GM19397 (cell line): ENCODE measurements at regions not wholly inside any gene's neighbourhood (a gene's known extent, or its start where the extent isn't known, plus 50 kb on each side); places are given as distances from the start of the nearest gene placed in this dataset.
"Not testable (repeated sequence)": the region's sequence is repeated elsewhere in the genome, so short reads cannot be mapped to it uniquely, and the experiment has no call there.

Source experiments
- ATAC-seq: cut with Tn5 transposase; IDR thresholded peaks from one replicate; pipeline ENCODE4 v1.9.1; 2021; ENCODE audit warnings: mild to moderate bottlenecking, moderate library complexity; ENCODE audit not compliant: unreplicated experiment

DNA sequence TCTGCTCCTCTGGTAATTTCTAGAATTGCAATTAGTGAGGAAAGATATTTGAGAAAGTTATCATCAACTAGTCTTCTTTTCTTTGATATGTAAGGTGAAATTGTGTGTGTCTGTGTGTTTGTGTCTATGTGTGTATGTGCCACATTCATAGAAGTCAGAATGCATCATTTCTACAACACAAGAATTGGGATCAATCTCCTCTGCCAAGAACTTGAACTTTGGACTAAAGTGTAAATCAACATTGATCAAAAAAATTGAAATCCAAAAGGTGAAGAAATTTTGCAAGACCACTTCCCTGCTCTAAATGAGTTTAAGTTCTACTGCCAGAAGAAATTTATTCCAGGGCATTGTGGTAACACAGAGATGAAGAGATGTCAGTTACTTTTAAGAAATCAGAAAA, 1072.8 kb downstream of the GRM8 start:
- ATAC-seq: no peak

DNA sequence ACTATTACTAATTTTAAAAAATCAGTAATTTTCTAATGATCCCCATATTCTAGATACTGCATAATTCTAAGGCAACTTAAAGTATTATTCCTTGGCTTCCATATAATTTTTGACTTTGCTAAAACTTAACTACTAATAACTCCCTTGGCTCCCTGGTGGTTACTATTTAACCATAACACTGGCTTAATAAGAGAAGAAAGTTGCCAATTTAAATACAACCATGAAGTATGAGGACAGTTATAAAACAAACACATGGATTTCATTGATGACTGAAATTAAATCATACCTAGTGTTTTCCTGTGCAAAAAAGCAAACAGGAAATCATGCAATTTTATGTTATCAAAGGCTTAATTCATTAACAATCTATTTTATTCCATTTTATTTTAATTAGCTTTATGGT, 1073.9 kb downstream of the GRM8 start:
- no peak for ATAC-seq

DNA sequence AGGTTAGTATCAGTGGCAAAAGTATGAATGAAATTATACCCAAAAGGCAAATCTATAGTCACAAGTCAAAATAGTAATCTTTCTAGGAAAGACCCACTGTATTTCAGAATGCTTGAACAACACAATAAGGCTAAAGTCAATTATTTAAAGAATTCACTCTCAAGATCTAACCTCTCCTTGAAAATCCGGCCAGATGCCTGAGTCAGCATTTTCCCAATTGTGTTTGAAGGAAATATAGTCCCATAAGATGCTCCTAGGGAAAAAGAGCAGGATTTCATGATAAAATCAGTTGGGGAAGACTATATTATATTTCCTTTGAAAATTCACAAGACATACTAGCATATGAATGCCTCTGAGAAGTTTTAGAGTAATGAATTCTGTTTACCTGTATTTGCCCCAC, 1075.0 kb downstream of the GRM8 start:
- ATAC-seq: no peak

DNA sequence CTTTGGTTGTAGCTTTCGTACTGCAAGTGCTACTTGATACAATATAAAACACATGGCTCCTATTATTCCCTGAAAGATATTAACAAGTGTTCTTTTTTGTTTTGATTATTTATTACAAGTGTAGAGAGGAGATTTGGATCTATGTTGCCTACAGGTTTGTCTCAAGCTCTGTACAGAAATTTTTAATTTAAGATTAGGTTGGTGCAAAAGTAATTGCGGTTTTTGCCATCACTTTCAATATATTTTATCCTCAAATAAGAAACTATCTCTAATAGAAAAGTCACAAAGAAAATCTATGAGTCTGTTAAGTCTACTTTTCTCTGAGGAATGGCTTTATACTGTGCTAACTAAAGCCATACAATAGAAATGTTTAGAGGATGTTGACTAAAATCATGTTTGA, 1086.1 kb downstream of the GRM8 start:
- no peak for ATAC-seq

DNA sequence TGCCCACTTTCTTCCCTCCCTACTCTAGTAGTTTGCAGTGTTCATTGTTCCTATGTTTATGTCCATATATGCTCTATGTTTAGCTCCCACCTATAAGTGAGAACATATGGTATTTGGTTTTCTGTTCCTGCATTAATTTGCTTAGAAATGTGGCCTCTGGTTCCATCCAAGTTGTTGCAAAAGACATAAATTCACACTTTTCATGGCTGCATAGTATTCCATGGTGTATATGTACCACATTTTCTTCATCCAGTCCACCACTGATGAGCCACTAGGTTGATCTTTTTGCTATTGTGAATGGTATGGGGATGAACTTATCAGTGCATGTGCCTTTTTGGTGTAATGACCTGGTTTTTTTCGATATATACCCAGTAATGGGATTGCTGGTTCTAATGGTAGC, 1089.1 kb downstream of the GRM8 start:
- ATAC-seq: no peak

DNA sequence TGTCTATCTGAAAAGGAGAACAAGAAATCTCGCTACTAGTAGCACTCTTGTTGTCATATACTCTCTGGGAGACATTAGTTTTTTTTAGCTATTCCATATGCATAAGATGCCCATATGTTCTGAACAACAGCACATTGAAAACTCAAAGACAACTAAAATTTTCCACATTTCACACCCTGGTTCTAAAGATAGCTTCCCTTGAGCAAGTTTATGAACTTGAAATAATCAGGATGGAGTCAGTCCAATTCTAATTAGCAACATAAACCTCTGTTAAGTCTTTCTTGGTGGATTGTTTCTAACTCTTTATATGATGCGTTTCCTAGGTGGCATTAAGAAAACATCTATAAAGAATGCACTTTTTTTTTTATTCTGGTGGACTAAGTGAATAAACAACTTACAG, 1095.3 kb downstream of the GRM8 start:
- ATAC-seq: no peak

DNA sequence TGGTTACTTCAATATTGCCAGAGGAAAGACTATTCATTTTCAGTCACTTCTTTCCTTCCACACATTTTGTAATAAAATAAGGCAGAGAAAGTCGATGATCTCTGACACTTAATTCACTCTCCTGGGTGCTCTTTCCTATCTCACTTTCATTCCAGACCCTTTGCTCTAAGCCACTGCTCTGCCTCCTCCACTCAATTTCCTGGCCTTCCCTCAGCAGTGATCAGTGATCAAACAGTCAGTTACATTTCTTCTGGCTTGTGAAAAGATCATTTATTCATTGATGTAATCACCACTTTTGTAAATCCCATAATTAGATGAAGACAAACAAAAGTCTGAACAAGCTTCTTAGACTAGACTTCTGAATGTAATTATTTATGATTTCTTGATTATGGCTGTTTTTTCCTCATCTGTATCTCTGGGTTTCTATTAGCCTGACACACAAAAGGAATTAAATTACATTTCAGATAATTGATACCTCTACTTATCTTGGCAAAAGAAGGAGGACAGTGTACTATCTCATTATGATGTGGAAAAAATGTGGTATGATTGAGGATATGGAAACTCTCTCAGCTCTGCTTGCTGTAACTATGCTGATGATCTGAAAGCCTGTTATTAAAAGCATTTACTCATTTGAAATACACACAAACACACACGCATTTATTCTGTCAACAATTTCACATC, 1102.3 kb downstream of the GRM8 start:
- ATAC-seq: no peak

DNA sequence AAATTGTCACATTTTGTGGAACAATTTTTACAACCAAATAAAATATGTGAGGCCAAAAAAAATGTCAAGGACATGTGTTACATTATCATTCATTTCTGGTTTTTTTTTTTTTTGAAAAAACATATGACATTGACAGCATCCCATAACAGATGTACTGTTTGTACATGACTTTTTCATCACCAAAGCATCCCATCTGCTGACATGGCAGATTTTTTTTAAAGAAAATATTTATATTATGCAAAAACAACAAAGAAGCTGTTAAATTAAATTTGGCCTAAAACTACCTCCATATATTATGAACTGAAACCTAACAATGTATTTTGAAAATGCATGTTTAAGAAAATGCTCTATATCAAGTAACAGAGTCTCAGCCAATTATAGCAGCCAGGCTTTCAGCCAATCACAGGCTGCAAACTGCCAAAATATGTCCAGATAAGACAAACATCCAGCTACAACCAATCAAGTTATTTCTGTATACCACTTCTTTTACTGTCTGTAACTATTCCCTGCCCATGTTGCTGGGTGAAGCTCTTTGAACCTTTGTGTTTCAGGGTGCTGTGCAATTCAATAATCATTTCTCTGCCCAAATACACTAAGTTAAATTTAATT, 1111.8 kb downstream of the GRM8 start:
- no peak for ATAC-seq

DNA sequence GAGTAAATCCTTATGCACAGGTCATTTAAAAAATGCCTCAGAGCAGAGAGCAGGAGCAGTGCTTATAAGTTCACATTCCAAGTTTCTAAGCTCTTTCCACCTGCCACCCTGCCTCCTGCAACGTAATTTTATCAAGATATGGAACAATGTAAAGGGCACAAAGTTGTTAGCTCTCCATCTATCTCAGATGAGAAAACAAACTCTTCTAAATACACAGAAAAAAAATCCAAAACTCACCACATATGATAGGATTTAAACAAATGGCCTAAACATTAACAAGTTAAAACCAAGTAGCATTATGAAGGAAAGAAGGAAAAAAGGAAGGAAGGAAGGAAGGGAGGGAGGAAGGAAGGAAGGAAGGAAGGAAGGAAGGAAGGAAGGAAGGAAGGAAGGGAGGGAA, 1132.8 kb downstream of the GRM8 start:
- no peak for ATAC-seq

DNA sequence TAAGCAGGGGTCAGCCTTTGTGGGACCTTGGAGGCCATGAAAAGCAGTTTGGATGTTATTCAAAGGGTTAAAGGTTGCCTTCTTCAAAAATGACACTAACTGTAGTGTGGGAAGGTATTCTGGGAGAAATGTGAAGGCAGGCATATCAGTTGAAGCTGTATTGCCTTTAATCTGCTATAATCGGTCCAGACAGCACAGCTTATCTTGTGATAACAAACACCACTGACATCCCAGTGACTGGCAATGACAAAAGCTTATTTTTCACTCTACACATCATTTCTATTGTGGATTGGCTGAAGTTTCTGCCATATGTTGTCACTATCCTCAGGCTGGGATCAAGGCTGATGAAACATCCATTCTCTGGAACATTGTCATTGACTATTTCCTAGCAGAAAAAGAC, 1149.2 kb downstream of the GRM8 start:
- no peak for ATAC-seq

DNA sequence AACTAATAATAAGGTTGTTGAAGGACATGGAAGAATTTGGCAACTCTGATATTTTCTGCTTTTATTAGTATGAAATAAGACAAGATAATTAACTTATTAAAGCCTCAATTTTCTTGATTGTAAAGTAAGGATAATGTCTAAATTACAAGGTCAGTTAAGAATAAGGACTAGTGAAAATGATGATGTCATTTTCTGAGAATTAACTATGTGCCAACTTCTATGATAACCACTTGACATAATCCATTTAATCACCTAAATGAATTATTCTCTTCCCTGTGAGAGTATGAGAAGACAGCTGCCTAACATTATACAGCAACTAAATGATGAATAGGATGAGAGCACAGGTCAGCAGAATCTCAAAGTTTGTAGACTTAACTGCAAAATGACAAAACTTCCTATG, 1153.4 kb upstream of the POT1 start:
- ATAC-seq: no peak

DNA sequence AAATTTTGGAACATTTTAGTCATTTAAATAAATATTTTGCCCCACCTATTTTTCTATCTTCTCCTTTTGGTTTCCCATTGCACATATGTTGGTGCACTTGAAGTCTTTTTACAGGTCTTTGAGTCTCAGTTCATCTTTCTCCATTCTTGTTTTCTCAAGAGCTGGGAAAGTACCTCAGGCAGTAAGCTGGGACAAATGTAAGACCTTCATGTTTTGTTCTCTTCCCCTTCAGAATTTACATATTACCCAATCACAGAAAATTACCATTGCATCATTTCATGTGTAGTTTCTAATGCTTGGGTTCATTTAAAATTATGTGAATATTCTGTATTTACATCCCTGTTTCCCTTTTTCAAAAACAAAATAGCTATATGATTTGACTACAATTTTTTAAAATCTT, 1150.0 kb upstream of the POT1 start:
- ATAC-seq: no peak

DNA sequence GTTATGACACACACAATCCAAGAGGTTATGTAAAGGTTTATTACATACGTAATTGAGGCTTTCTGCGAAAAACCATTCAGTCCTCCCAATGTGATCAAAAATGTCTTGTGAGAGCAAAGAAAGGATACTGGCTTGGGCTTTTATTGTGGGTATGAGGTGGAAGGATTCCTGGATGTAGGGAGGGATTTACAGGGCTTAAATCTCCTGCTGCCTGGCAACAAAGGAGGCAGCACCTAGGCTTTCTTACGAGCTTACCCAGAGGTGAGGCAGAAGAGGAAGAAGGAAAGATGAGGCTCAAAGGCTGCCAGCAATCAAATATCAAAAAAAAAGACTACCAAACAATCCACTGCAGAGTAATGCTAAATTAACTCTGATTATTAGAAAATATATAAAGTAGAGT, 1149.5 kb upstream of the POT1 start:
- no peak for ATAC-seq

DNA sequence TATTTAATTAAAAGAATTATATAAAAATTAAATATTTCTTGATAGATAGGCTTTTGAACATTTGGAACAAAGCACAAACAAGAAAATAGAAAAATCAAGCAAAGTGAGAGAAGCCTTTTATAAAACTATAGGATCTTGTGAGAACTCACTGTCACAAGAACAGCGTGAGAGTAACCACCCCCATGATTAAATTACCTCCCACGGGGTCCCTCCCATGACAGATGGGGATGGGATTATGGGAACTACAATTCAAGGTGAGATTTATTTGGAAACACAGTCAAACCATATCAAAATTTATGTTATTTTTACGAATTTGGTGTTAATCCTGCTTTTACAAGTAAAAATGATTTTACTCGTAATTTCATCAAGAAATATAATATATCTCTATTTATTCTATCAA, 1136.1 kb upstream of the POT1 start:
- ATAC-seq: no peak

DNA sequence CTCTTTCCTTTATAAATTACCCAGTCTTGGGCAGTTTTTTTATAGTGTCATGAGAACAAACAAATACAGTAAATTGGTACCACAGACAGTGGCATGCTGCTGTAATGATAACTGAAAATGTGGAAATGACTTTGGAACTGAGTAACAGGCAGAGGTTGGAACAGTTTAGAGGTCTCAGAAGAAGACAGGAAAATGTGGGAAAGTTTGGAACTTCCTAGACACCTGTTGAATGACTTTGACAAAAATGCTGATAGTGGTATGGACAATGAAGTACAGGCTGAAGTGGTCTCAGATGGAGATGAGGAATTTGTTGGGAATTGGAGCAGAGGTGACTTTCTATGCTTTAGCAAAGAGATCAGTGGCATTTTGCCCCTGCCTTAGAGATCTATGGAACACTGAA, 1128.4 kb upstream of the POT1 start:
- ATAC-seq: no peak

DNA sequence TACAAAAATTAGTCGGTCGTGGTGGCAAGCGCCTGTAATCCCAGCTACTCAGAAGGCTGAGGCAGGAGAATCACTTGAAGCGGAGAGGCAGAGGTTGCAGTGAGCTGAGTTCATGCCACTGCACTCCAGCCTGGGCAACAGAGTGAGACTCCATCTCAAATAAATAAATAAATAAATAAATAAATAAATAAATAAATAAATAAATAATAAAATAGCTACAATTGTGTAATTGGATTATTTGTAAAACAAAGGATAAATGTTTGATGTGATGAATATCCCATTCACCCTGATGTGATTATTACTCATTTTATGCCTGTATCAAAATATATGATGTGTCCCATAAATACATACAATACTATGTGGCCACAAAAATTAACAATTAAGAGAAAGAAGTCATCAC, 1127.0 kb upstream of the POT1 start:
- not testable (repeated sequence) for ATAC-seq

DNA sequence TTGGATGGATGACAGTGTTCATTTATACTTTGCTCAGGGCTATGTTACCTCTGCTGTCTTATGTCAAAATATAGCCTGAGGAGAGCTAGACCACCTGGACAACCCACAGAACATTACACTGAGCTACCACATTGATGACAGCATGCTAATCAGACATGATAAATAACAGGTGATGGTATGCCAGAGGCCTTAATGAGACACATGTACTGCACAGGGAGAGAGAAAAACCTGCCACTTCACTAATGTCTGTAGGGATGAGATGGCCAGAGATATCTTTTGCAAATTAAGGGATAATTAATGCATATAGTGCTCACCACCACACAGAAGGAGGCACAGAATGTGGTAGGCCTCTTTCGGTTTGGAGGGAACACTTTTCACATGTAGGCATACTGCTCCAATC, 1122.6 kb upstream of the POT1 start:
- ATAC-seq: no peak

DNA sequence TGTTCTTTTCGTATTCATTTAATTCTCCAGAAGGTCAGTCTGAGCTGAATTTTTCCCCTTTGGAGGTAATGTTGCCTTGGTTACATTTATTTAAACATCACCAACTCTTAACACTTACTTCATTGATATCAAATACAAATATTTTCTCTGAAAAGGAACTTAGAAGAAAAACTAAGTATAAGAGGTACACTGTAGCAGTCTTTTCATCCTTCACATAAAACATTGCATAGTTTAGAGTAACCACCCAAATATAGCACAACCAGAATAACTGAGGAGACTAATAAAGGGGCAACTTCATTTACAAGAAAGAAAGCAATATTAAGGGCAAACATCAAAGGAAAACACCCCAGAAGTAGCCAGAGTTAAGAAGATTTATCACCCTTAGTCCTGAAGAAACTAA, 1115.0 kb upstream of the POT1 start:
- ATAC-seq: no peak

DNA sequence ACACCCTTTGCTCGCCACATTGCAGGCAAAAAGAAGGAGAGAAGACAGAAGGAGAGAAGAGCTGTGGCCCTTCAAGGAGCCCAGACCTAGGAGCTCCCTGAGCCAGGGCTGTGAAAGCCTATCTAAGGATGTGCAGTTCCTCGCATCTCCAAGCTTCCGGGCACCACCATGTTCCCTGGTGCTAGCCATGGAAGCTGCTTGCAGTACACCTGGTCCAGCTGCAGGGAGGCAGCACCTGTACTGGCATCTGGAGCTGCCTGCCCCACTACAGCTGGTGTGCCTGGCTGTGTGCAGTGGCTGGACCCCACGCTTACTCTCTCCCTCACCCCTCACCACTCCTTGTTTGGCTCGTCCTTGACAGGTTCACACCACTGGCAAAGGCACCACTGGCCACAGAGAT, 1111.8 kb upstream of the POT1 start:
- ATAC-seq: no peak

DNA sequence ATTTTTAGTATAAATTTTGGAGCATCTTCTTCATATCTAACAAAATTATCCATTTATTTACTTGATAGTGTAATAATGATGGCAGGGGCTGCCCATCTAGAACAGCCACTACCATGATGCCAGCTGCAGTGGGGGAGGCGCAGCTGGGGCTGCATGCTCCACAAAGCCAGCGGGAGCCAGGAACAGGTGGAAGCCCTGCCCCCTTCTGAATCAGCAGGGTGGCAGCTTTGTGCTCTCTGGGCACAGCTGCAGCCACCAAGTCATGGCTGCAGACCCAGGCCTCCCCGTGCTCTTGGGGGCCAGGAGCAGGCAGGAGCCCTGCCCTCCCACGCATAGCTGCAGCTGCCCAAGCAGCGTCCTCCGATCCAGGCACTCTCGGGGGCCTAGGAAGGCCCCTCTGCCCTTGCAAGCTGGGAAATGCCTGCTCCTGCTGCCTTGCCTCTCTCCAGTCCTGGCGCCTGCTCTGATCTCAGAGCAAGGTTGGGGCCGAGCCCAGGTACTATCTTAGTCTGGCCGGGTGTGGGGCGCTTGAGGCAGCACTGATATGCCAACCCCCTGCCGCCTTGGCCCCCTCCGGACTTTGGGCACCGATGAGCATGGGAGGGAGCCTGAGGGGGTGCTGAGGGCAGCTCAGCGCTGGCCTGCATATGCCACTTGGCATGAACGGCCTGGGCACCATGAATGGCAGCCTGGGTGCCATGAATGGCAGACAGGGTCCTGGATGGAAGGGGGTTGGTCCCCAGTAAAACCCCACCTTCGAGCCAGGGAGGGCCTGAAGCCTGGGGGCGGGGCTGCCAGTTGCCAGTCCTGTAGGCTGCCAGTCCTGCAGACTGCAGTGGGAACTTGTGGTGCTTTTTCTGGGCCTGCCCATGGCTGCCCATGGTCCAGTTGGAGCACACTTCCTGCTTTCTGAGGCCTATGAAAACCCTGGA, 1110.8 kb upstream of the POT1 start:
- ATAC-seq: no peak

DNA sequence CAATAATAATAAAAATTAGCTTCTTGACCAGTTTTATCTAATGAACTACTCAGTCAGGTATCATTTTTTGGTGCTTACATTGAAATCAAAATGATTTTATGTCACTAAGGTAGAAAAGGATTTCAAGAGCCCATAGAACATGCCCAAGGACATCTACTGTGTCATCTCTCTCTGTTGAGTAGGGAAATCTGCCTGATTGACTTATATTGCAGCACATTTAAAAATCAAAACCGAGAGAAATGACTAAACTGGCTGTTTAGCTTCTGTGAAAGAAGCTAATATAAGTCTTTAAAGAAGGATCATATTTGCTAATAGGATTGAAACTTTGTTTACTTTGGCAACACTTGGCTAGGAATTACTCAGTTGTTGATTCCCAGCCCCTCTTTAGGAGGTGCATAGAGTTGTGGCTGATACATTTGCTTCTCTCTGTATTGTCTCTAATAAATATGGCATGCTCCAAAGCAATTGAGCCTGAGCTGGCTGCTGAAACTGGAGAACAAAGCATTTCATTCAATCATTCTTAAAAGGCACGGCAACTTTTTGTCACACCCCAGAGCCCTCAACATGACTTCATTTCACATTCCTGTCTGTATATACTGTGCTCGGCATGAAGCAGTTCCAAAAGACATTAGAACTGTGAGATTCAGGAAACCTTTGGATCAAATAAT, 1096.9 kb upstream of the POT1 start:
- ATAC-seq: no peak

DNA sequence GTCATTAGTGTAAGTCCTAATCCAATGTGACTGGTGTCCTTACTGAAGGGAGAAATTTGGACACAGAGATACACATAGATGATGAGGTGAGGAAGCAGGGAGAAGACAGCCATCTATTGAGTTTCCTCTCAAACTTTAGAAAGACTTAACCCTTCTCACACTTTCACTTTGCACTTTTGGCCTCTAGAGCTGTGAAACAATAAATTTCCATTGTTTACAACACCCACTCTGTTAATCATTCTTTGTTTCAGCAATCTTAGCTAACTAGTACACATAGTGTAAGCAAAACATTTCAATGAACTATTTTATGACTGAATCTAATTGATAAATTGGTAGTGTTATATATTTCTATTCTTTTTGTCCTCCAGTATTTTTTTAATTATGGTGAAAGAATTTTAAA, 1092.8 kb upstream of the POT1 start:
- no peak for ATAC-seq
